HG02759 (cell line): ENCODE measurements at regions not wholly inside any gene's neighbourhood (a gene's known extent, or its start where the extent isn't known, plus 50 kb on each side); places are given as distances from the start of the nearest gene placed in this dataset.

Experiments
- ATAC-seq: cut with Tn5 transposase; IDR thresholded peaks from one replicate; pipeline ENCODE4 v1.9.1; 2021; ENCODE audit warnings: mild to moderate bottlenecking, moderate library complexity; ENCODE audit not compliant: unreplicated experiment

DNA sequence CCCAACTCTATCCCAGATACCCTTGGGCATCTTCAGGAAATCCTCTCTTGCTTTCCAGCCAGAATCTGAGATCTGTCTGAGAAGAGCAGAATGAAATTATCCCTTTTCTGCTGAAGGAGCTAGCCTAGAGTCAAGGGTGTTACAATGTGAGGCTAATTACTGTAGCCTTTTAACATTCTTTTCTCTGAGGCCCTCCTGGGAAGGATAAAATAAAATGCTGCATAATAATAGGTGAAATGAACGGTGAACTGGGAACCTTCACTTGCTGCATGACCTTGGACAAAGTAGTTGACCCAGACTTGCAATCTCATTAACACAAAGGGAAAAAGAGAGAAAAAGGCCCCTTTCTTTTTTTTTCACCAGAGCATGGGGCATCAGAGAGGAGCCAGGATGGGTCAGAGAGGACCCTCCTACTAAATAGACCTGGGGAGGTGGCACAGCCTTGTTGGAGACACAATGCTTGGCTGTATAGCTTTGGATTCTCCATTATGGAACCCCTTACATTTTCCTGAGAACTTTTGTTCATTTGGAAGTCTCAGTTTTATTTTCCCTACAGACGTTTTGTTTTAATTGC is 137.0 kb upstream of the LIPC start:
- ATAC-seq: no peak

- no peak for ATAC-seq
These were observed 136.1 kb upstream of the LIPC start for GRCh38 chr15:58295637-58296215.

- ATAC-seq: no peak
These were observed 135.5 kb upstream of the LIPC start for GRCh38 chr15:58296276-58296675.

DNA sequence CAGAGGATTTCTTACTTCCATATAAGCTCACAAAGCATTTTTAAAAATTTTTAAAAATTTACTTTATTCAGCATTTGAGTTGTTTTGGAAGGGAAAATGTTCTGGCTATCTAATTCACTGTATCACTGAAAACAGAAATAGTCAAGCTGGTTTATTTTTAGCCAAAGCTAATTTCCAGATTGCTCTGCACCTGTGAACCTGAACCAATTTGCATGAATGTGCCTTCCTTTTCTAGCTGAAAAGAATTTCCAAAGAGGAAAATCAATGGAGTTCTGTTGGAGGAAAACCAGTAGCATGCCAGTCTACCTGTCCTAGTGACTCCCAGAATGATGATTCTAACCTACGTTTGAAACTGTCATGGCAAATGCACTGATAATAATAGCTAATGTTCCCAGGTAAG is 134.2 kb upstream of the LIPC start:
- no peak for ATAC-seq

GRCh38 chr15:58298879-58299850 is 132.6 kb upstream of the LIPC start:
- no peak for ATAC-seq

DNA sequence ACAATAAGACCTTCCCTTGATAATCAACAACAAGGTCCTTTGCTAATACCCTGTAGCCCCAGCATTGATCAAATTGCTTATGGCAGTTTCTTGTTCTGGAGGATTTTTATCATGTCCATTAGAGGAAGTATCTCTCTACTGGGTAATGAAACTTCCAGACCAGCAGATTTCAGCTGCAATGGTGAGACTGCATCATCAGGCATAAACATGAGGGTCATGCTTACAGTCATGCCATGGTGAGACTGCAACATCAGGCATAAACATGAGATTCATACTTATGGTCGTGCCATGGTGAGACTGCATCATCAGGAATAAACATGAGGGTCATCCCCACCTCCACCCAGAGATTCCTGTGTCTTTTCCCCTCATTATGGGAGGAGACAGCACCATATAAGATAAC is 129.0 kb upstream of the LIPC start:
- ATAC-seq: no peak

DNA sequence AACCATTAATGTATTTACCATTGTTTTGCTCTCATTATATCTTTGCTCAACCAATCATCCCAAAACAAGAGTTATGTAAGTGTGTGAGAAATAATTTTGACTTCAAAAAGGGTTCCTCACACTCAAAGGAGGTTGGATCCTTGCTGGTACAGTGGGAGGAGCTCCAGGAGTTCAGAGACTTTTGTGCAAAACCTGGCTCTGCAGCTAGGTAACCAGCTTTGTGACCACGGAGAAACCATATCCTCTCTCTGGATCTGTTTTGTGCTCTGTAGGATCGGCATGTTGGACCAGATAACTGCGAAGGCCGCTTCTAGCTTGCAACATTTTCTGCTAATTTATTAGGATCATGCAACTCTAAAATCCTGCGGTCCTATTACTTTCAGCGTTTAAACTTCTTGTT is 128.6 kb upstream of the LIPC start:
- no peak for ATAC-seq

GRCh38 chr15:58306591-58307312 is 125.0 kb upstream of the LIPC start:
- ATAC-seq: no peak

DNA sequence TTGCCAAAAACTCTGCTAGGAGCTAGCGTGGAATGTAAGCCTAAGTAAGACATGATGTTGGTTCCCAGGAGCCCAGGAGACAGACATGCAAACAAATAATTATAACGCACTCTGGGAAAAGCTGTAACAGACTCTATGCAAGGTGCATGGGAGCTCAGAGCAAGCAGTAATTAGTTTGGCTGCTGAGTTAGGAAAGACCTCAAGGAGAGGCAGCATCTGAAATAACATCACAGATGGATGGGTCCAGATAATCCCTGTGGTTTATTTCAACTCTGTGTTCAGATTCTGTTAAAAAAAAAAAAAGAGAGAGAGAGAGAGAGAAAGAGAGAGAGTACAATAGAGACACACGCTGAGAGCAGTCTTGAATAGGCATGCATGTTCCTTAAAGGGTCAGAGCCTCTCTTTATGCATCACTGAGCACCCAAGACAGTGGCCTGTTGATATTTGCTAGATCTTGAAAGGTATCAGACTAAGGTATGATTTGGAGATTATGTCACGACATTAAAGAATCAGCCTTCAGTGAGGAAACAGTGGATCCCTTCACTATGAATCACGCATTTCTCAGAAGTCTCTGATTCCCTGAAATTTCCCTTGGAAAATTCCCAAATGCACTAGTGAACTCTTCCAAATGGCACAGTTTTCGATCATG is 124.4 kb upstream of the LIPC start:
- no peak for ATAC-seq

DNA sequence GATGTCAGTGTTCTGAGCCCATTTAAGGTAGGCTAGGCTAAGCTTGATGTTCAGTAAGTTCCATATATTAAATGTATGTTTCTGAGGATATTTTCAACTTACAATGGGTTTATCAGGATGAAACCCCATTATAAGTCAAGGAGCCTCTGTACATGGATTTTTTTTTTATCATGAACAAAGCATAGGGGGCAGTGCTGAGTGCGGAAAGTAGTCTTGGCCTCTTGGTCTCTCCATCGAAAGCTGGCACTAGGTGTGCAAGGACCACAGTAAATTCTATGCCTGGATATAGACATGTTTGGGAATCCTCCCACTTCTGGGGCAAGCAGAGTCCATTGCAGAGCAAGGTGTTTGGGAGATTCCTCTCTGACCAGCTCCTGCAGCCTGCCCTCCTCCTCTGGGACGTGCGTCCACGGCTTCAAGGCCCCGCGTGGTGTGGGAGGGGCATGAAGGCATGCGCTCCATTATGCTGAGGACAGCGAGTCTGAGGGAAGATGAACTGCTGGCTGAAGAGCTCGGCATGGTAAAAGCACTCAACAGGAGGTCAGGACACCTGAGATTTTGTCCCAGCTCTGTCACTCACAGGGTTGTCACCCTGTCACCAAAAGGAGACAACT is 122.9 kb upstream of the LIPC start:
- ATAC-seq: no peak

DNA sequence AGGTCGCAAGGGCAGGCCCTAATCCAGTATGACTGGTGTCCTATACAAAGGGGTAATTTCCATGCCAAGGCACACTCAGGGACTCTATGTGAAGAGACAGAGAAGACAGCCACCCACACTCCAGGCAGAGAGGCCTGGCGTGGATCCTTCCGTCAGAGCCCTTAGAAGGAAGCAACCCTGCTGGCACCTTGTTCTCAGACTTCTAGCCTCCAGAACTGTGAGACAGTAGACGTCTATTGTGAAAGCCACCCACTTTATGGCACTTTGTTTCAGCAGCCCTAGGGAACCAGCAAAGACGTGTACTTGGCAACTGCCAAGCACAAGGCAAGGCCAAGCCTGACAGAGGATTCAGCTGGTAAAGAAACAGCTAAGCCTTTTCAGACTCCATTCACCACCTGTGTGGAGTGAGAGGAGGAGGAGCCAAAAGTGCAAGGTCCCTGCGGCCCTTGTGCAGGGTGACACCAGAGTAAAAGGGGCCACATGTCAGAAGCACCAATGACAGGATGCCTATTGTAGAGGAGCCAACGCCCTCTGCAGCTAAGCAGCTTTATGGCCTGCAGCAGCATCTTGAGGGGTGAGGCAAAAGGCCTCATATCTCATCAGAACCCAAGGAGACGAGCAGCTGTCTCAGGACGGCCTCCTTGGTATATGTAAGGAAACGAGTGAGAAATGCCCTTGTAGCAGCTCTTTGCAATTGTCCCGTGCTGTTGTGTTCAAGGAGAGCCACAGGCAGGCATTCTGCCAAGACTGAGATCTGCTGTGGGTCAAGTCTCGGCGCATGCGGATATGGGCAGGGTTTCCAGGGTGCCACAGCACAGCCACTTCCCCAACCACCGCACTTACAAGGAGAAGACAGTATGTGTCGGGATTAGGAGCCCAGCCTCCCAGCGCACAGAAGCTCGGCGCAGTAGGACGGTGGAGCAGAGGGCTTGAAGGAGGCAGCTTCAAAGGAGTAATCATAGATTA is 121.5 kb upstream of the LIPC start:
- no peak for ATAC-seq

- ATAC-seq: no peak
These were observed 120.2 kb upstream of the LIPC start for GRCh38 chr15:58311556-58311955.

GRCh38 chr15:58312031-58312430 is 119.8 kb upstream of the LIPC start:
- ATAC-seq: no peak

DNA sequence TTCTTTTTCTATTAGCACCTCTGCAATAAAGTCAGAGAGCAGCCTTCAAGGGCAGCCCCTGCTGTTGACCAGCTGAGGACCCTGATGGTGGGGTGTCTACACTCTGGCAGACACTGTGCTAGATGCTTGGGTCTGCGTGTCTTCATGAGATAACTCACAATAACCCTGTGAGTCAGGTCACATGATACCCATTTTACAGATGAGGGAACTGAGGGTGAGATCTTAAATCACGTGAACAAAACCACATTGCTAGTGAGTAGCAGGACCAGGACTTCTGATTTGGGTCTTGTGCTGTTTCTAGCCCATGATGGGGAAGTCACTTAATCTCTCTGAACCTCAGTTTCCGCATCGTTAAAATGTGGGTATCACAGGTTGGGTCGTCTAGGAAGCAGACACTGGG is 118.5 kb upstream of the LIPC start:
- ATAC-seq: no peak

DNA sequence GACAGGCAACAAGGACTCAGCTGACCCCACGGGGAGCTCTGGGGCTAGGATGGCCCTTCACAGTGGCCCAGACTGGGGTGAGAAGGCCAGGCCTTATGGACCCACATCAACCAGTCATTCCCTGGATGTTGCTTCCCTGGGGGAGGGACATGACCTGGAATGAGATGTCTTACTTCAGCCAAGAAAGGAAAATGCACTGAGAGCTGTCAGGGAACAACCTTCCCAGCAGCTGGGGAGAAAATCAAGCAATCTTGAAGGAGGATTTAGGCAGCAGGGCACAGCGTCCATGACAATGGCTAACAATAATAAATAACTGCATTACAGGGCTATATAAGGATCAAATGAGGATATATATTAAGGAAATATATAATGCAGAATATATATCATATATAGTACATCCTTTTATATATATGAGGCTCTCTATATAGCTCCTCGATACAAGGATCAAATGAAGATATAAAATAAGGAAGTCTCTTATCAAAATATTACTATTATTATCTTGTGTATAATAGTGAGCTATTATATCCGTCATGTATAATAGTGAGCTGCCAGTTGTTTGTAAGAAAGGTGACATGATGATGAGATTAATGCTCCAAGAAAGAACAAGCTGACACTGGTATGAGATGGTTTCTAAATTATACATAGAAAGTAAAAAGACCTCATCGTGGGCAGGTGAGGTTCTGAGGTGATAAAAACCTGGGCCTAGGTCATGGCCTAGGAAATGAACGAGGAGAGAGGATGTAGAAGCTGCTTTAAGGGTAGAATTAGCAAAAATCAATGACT is 117.8 kb upstream of the LIPC start:
- no peak for ATAC-seq

- no peak for ATAC-seq
These were observed 117.1 kb upstream of the LIPC start for GRCh38 chr15:58314593-58315216.

- no peak for ATAC-seq
These were observed 113.3 kb upstream of the LIPC start for GRCh38 chr15:58318517-58318916.

DNA sequence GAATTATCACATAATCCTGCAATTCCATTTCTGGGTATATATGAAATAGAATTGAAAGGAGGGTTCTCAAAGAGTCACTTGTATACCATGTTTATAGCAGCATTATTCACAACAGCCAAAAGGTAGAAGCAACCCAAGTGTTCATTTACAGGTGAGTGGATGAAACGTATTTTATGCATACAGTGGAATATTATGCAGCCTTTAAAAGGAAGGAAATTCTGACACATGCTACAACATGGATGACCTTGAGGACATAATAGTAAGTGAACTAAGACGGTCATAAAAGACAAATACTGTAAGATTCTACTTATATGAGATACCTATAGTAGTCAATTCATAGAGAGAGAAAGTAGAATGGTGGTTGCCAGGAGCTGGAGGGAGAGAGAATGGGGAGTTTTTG is 110.8 kb upstream of the LIPC start:
- ATAC-seq: no peak
